ENCODE measurements at regions not wholly inside any gene's neighbourhood (a gene's known extent, or its start where the extent isn't known, plus 50 kb on each side); places are given as distances from the start of the nearest gene placed in this dataset.
A peak's percentile ranks its signal among the peaks of the same experiment; 100 is the strongest.

DNA sequence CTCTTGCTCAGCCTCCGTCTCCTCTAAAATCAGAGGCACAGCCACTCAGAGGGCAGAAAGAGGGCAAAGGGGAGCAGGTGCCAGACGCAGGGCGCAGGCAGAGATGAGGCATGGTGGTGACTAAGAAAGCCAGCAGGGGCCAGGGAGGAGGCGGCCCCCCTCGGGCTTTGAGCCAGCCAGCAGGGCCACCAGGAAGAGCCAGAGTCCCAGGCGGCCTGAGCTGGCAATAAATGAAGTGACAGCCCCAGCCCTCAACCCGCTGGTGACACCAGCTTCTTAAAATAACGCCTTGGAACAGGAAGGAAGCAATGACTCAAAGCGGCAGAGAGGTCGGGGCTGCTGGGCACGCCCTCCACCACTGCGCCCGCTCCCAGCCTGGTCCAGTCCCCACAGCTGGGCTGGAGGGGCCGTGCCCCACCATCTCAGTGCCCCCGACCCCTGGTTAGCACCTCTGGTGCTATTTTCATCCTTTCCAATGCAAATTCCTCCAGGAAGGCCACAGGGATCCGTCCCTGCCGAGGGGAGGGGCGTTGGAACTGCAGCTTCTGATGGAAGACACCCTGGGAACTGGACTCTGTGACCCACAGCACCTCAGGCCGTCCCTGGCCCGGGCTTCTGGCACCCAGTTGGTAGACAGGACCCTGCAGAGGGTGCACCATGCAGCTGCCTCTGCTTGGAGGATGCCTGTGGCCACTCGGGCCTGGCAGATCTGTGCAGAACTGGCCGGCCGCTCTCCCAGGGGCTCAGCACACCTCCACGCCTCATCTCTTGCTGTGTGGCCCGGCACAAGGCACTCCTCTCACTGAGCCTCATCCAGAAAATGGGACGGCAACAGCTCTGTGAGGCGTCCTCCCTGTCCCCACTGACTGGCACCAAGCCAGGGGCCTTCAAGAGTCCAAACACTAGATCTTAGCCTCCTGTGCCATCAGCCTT is 113.7 kb downstream of the NCOR2 start:
- no peak overlapping the region for H3K4me3 ChIP-seq (ENCODE audit: low read length)
- H3K4me1 ChIP-seq (ENCODE audit: control insufficient read depth, low read length), result peaks cover 38% of the 10 kb centered on the region
- peak overlapping the region; percentile 11; the same call in 1 of the 2 replicates for H3K4me2 ChIP-seq (ENCODE audit: low read length)
- no peaks in the 10 kb centered on the region for H3K27me3 ChIP-seq (ENCODE audit: control insufficient read depth, low read length)
- H3K27ac ChIP-seq (ENCODE audit: low read depth, low read length), result no peak overlapping the region
- no peaks in the 10 kb centered on the region for H3K79me2 ChIP-seq (ENCODE audit: control insufficient read depth, low read length)
- no peaks in the 10 kb centered on the region for H3K9me2 ChIP-seq (replicated peaks; ENCODE audit: control insufficient read depth, low read length)
- no peaks in the 10 kb centered on the region for H3K9me3 ChIP-seq (ENCODE audit: control insufficient read depth, insufficient read depth, low read length)
- H3F3A ChIP-seq (ENCODE audit: control insufficient read depth, insufficient read depth), result no peaks in the 10 kb centered on the region; the same call in 1 of the 2 replicates
- H3K36me3 ChIP-seq (ENCODE audit: control insufficient read depth, low read length), result no peaks in the 10 kb centered on the region; the same call in 1 of the 2 replicates
- H4K20me1 ChIP-seq (ENCODE audit: control insufficient read depth, insufficient read depth, low read depth, low read length), result peaks cover 6% of the 10 kb centered on the region; the same call in 1 of the 2 replicates
- TF ChIP-seq EZH2phosphoT487 (IDR thresholded peaks at IDR 0.05; ENCODE audit: borderline replicate concordance, low read length), result no peak
- TF ChIP-seq, protein P1, sequence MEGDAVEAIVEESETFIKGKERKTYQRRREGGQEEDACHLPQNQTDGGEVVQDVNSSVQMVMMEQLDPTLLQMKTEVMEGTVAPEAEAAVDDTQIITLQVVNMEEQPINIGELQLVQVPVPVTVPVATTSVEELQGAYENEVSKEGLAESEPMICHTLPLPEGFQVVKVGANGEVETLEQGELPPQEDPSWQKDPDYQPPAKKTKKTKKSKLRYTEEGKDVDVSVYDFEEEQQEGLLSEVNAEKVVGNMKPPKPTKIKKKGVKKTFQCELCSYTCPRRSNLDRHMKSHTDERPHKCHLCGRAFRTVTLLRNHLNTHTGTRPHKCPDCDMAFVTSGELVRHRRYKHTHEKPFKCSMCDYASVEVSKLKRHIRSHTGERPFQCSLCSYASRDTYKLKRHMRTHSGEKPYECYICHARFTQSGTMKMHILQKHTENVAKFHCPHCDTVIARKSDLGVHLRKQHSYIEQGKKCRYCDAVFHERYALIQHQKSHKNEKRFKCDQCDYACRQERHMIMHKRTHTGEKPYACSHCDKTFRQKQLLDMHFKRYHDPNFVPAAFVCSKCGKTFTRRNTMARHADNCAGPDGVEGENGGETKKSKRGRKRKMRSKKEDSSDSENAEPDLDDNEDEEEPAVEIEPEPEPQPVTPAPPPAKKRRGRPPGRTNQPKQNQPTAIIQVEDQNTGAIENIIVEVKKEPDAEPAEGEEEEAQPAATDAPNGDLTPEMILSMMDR (IDR thresholded peaks at IDR 0.05; ENCODE audit: low read depth, low read length, poor library complexity, severe bottlenecking), result no peak

DNA sequence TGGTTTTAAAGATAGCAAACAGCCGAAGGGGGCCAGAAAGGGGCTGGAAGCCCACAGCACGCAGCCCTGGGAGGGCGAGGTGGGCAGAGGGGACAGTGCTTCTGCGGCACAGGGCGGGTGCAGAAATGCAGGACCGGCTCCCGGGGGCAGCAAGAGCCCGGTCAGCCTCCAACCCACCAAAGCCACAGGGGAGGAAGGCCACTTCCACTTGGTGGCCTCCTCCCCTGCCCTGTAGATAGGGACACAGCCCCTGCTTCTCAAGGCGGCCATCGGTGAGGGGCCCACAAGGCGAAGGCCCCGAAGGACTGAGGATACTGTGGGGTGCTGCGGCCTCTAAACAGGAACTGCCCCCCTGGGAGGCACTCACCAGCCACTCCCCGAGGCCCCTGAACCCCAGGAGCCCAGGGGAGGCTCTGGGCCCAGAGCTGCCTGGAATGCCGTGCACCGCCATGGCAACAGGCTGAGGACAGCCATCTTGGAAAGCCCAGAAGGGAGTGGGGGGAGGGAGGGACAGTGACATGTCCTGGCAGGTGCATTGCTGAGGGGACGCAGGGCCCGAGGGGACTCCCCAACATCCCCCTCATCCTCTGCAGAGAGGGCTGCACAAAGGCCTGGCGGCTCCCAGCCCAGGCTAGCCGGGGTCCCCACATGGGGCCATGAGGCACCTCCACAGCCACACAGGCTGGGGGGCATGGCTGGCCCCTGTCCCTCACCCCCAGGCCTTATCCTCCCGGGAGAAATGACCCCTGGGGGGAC is 114.7 kb downstream of the NCOR2 start:
- no peak overlapping the region for H3K27ac ChIP-seq (ENCODE audit: low read depth, low read length)
- no peak overlapping the region for H3K4me3 ChIP-seq (ENCODE audit: low read length)
- no peak overlapping the region for H3K4me2 ChIP-seq (ENCODE audit: low read length)
- H3K27me3 ChIP-seq (ENCODE audit: control insufficient read depth, low read length), result no peaks in the 10 kb centered on the region
- H3K36me3 ChIP-seq (ENCODE audit: control insufficient read depth, low read length), result no peaks in the 10 kb centered on the region; the same call in 1 of the 2 replicates
- peaks cover 33% of the 10 kb centered on the region for H3K4me1 ChIP-seq (ENCODE audit: control insufficient read depth, low read length)
- H4K20me1 ChIP-seq (ENCODE audit: control insufficient read depth, insufficient read depth, low read depth, low read length), result peaks cover 6% of the 10 kb centered on the region; the same call in 1 of the 2 replicates
- H3K79me2 ChIP-seq (ENCODE audit: control insufficient read depth, low read length), result no peaks in the 10 kb centered on the region
- H3F3A ChIP-seq (ENCODE audit: control insufficient read depth, insufficient read depth), result no peaks in the 10 kb centered on the region; the same call in 1 of the 2 replicates
- H3K9me3 ChIP-seq (ENCODE audit: control insufficient read depth, insufficient read depth, low read length), result no peaks in the 10 kb centered on the region
- no peaks in the 10 kb centered on the region for H3K9me2 ChIP-seq (replicated peaks; ENCODE audit: control insufficient read depth, low read length)
- TF ChIP-seq, protein P1 (IDR thresholded peaks at IDR 0.05; ENCODE audit: low read depth, low read length, poor library complexity, severe bottlenecking), result no peak
- no peak for TF ChIP-seq EZH2phosphoT487 (IDR thresholded peaks at IDR 0.05; ENCODE audit: borderline replicate concordance, low read length)

DNA sequence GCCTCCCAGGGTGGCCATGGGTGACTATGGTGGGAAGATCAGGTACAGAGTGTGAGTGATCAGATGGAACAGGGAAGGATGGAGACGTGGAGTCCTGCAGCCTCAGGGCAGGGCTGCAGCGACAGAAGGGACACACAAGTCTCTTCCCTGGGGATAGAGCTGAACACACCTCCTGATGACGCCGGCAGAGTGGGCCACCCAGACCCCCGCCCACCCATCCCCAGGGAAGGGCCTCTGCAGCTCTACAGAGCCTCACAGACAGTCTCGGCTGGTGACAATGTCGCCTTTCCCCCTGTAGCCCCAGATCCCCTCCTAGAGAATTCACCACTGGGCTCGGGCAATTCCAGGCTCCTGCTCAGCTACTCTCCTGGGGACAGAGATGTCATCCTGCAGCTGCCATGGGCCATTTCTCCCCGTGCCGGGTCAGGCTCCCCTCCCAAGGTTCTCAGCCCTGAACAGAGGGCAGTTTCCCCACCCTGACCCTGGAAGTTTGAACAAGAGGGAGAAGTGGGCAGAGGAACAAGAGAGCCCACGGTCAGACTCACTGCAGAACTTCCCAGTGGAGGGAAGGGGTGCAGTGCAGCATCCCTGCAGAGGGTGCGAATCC is 115.7 kb downstream of the NCOR2 start:
- no peak overlapping the region for H3K4me2 ChIP-seq (ENCODE audit: low read length)

More for the DNA sequence above, 115.7 kb downstream of the NCOR2 start:
- Histone ChIP-seq H3K36me3 (ENCODE audit: control insufficient read depth, low read length) (no peaks in the 10 kb centered on the region; the same call in none of the 2 replicates), H4K20me1 (ENCODE audit: control insufficient read depth, insufficient read depth, low read depth, low read length) (peaks cover 6% of the 10 kb centered on the region; the same call in 1 of the 2 replicates), H3K9me3 (ENCODE audit: control insufficient read depth, insufficient read depth, low read length) (no peaks in the 10 kb centered on the region), H3K9me2 (replicated peaks; ENCODE audit: control insufficient read depth, low read length) (no peaks in the 10 kb centered on the region), H3K79me2 (ENCODE audit: control insufficient read depth, low read length) (no peaks in the 10 kb centered on the region), H3K27ac (ENCODE audit: low read depth, low read length) (no peak overlapping the region), H3K4me1 (ENCODE audit: control insufficient read depth, low read length) (peaks cover 22% of the 10 kb centered on the region), H3F3A (ENCODE audit: control insufficient read depth, insufficient read depth) (no peaks in the 10 kb centered on the region), H3K4me3 (ENCODE audit: low read length) (no peak overlapping the region), H3K27me3 (ENCODE audit: control insufficient read depth, low read length) (no peaks in the 10 kb centered on the region)
- no peak for TF ChIP-seq EZH2phosphoT487 (IDR thresholded peaks at IDR 0.05; ENCODE audit: borderline replicate concordance, low read length)
- TF ChIP-seq, protein P1 (IDR thresholded peaks at IDR 0.05; ENCODE audit: low read depth, low read length, poor library complexity, severe bottlenecking), result no peak
